ENCODE measurements at regions not wholly inside any gene's neighbourhood (a gene's known extent, or its start where the extent isn't known, plus 50 kb on each side); places are given as distances from the start of the nearest gene placed in this dataset.
"Not testable (repeated sequence)": the region's sequence is repeated elsewhere in the genome, so short reads cannot be mapped to it uniquely, and the experiment has no call there.

- DNase-seq (ENCODE audit: low spot score), result no peak
Observed at GRCh38 chr3:26375843-26376530, 246.6 kb upstream of the LRRC3B start.

- DNase-seq (ENCODE audit: low spot score), result no peak
Observed at GRCh38 chr3:26381411-26381810, 241.2 kb upstream of the LRRC3B start.

- DNase-seq (ENCODE audit: low spot score), result no peak
Observed at GRCh38 chr3:26406636-26407035, 215.9 kb upstream of the LRRC3B start.

DNA sequence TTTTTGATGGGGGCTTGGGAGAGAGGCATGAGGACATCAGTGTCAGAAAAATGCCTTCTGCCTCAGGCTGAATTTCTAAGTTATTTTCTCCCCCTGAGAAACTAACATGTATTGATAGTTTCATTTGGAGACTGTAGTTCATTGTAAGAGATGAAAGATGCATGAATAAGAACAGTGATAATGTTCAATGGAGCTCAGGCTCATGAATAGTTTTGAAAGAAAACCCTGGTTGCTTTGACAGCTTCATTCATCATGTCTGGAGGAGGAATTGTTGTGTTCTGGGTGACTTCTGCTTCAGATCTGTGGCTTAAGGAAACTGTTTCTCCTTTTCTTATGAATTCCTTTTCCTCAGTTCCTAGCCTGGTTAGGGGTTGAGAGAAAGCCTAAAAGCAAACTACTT is 204.0 kb upstream of the LRRC3B start:
- no peak for DNase-seq (ENCODE audit: low spot score)

DNA sequence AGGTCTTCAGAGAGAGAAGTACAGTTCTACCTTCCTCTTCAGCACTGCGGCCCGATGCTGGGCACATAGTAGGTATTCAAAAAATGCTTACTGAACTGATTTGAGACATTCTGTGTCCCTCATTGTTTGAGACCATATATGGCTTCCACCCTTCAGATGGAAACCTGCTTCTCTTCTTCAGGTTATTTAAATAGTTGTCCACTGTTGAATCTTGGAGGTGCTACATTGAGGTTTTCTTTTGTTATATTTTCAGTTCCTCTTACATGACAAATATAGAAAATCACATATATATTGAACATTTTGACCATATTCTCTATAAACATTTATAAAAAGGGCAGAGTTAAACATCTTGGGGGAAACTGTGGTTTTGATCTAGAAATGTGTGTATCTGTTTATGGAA is 200.2 kb upstream of the LRRC3B start:
- no peak for DNase-seq (ENCODE audit: low spot score)

DNA sequence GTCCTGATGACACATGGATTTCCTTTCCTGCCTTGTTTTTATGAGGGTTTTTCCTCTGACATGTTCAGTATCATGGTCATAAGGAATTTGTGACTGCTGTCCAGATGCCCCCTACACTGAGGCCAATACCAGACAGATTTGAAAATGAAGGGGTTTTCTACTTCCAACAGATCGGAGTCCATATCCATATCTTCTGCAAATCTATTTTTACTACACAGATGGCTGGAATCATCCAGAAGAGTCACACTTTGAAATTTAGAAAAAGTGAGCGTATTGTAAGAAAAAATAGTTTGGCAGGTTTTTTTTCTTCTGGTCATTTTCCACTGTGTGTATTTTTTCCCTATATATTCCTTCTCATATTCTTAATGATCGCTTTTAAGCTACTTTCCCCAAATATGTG is 197.5 kb upstream of the LRRC3B start:
- DNase-seq (ENCODE audit: low spot score), result no peak

GRCh38 chr3:26428992-26429391 is 193.6 kb upstream of the LRRC3B start:
- no peak for DNase-seq (ENCODE audit: low spot score)

- no peak for DNase-seq (ENCODE audit: low spot score)
Observed at GRCh38 chr3:26437678-26438077, 184.9 kb upstream of the LRRC3B start.

DNA sequence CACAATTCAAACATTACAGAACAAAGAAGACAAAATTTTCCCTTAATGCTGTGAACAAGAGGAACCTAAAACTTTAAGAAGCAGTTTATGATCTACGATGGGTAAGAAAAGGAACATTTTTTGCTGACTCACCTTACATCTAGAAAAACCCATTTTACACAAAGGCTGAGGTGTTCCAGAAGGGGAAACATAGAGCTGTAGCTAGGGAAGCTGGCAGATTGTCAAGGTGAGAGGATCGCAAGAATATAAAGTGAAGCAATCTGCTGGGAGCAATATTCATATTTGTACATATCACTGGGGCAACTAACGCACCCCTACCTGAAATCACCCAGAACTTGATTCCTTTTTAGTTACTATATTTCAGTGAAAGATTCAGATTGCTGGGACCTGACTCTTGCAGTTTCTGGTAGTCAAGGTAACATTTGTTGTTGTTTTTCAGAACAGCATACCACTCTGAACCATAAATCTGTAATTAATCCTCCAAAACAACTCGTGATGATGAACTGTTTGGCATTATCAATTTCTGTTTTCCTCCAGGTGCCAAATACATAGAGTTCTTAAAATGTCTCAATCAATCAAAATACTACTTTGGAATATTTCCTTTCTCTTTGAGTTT is 184.1 kb upstream of the LRRC3B start:
- no peak for DNase-seq (ENCODE audit: low spot score)

DNA sequence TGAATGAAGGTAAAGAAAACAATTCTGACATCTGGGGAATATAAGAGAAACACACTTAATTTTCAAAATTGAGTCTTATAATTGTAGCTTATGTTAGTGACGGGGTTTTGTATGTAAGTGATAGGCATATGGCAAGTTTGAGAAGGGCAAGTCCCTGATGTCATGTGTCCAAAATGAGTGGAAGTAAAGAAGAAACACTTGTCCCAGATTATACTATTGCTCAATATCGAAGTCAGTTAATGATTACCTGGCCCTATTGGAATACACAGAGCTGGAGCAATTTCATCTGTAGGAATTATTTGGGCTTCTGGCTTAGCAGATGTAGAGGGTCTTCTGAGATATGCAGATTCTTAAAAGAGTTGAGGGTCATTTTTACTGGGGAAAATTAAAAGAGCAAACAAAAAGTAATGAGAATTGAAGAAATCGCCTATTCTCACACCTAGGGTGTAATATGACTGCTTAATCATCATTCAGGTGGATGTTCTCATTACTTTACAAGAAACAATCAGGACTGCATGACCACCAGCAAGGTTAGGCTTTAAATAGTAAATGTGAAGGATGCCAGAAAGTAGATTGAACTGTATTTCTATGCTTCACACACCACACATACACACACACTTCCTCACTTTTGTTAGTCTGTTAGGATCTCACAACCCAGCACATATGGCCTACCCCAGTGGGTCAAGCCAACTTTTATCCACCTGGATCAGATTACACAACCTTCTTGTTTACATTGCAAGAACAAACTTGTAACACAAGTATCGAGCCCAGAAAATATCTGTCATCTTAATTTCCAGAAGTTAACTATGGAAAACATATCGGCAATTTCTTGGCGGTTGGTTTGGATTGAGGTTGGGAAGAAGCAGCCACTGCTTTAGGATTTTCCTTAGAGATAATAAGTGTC is 183.3 kb upstream of the LRRC3B start:
- no peak for DNase-seq (ENCODE audit: low spot score)

DNA sequence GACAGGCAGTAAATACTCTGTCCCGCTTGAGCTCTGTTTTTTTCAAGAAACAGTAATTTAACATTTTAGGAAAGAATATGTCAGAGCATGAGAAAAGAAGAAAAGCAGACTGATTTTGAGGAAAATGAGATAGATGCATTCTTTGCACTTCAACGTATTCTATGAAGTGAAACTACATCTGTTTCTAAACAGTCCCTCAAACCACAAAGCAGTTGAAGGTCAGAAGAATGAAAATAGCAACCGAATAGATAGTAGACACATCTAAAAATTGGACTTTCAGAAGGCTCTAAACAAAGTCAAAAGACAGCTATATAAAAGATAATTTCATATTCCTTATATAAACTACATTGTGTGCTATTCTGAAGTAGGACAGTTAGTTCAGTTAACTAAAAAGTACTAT is 172.6 kb upstream of the LRRC3B start:
- no peak for DNase-seq (ENCODE audit: low spot score)

GRCh38 chr3:26452363-26452762 is 170.2 kb upstream of the LRRC3B start:
- DNase-seq (ENCODE audit: low spot score), result no peak

- no peak for DNase-seq (ENCODE audit: low spot score)
Observed at GRCh38 chr3:26460985-26461384, 161.6 kb upstream of the LRRC3B start.

- DNase-seq (ENCODE audit: low spot score), result no peak
Observed at GRCh38 chr3:26472345-26472744, 150.2 kb upstream of the LRRC3B start.

DNA sequence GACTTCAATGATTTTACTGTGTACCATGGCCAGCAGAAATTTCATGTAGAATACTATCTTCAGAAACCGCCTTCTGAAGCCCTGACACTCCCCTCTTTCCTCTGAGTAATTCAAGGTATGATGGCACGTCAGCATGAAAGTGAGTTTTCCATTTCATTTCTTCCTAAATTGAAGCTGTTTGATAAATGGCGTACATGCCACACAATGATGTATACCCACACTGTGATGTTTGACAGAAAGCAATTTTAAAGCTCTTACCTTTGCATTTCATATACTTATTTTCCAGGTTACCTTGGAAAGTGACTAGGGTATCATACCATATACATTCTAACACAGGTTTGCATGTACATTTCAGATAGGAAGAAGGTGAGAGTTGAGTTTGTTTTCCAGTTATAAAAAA is 147.9 kb upstream of the LRRC3B start:
- DNase-seq (ENCODE audit: low spot score), result no peak

DNA sequence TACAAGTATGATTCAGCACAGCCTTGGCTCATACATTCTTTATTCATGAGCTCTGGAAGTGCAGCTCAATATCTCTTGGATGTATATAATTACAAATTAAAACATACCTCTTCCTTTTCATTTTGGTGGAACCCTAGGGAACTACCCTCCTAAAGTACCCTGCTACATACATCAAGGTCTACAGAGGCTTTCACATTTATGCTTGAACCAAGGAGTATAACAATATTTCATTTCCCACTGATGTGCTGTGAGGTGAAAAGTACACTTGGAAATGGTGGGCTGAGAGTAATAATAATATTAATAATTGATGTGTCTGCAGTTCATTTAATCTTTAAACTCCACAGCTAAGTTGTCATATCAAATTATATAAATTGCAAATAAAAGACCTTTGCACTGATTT is 142.2 kb upstream of the LRRC3B start:
- DNase-seq (ENCODE audit: low spot score), result no peak

DNA sequence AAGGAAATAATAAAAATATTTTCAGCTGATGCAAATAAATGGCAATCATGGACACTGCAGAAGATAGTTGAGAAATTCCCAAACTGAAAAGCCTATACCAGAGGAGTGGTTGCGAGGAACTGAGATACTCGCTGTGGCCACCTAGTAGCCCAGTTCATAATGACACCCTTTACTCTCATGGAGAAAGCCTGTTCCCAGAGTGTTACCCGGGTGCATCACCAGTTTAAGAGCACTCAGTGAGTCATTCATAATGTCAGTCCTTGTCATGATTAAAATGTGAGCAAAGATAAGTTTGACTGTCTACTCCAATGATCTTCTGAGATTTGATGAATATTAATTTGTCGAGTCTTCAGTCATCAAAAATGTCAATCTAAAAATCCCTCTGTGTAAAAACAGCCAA is 138.4 kb upstream of the LRRC3B start:
- no peak for DNase-seq (ENCODE audit: low spot score)

- no peak for DNase-seq (ENCODE audit: low spot score)
Observed at GRCh38 chr3:26498271-26498670, 124.3 kb upstream of the LRRC3B start.

DNA sequence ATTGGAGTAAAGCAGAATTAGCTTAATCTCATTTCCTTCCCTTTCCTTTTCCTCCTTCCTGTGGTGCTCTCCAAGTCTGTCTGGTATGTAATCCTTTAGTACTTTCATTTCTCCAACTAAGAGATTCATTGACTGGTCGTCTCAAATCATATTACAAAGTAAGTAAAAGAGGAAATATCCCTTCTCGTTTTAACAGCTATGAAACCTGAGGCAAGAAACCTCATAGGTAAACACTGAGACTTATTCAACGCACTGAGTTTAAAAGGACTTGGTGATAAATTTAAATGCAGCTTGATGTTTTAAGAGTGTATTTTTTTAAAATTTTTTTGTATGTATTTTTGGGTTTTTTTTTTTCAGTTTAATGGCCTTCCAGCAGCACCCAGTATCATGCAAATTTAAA is 117.2 kb upstream of the LRRC3B start:
- DNase-seq (ENCODE audit: low spot score), result no peak

DNA sequence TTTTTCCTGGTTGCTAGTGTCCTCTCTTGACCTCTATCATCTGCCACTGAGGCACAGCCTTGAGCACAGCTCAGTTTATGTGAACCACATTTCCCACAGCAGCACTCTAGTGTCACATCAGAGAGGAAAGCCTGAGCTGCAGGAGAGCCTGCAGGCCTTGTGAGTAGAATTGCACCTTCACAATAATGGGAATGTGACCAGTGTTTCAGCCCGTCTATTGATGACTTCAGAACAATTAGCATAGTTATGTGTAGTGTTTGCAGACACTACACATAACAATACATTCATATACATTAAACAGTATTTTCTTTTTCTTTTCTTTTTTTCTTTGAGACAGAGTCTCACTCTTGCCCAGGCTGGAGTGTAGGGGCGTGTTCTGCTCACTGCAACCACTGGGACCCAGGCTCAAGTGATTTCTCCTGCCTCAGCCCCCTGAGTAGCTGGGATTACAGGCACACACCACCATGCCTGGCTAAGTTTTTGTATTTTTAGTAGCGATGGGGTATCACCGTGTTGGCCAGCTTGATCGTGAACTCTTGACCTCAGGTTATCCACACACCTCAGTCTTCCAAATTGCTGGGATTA is 108.0 kb upstream of the LRRC3B start:
- DNase-seq (ENCODE audit: low spot score), result not testable (repeated sequence)

DNA sequence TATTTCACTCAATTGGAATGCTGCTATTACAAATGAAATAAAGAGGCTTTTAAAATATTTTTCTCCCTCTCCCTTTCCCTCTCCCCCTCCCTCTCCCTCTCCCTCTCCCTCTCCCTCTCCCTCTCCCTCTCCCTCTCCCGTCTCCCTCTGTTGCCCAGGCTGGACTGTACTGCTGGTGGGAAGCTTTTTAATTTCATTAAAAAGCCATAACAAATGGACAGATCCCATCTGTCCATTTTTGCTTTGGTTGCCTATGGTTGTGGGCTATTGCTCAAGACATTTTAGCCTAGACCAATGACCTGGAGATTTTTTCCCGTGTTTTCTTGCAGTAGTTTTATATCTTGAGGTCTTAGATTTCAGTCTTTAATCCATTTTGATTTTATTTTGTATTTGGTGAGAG is 107.2 kb upstream of the LRRC3B start:
- DNase-seq (ENCODE audit: low spot score), result no peak

DNA sequence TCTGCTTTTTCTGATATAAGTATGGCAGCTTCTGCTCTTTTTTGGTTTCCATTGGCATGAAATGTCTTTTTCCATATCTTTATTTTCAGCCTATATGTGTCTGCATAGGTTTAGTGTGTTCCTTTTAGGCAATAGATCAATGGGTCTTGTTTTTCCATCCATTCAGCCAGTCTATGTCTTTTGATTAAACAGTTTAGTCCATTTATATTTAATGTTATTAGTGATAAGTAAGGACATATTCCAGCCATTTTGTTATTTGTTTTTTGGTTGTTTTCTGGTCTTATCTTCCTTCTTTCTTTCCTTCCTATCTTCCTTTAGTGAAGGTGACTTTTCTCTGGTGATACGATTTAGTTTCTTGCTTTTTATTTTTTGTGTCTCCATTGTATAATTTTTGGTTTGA is 101.3 kb upstream of the LRRC3B start:
- no peak for DNase-seq (ENCODE audit: low spot score)

- no peak for DNase-seq (ENCODE audit: low spot score)
Observed at GRCh38 chr3:26522919-26523318, 99.7 kb upstream of the LRRC3B start.

All from hematopoietic multipotent progenitor cell treated with erythropoietin and hydrocortisone succinate and interleukin-3 and kit ligand, for 15 days (in vitro differentiated cells).